WTC11 (cell line): ENCODE measurements at regions not wholly inside any gene's neighbourhood (a gene's known extent, or its start where the extent isn't known, plus 50 kb on each side); places are given as distances from the start of the nearest gene placed in this dataset.

ENCODE experiments used
- ATAC-seq: fragments of 200-7000 bp; cut with Tn5 transposase; 2 replicates; pipeline ENCODE4 v1.10.0; 2021; ENCODE audit warnings: mild to moderate bottlenecking, moderate library complexity
- CTCF ChIA-PET: fragments of 300-600 bp; sonication (Branson Sonifier 250); formaldehyde crosslinking; loops from one replicate; lab custom pipeline; 2021; ENCODE audit warnings: antibody characterized with exemption; lab: Charles Lee
- POLR2A ChIA-PET: fragments of 350-600 bp; sonication (Branson Sonifier 250); formaldehyde crosslinking; loops from one replicate; lab custom pipeline; 2021; ENCODE audit warnings: antibody characterized with exemption; lab: Charles Lee
- DNase-seq: peaks from one replicate; pipeline ENCODE4 v3.0.0; 2021; ENCODE audit warnings: low spot score
- H3K27ac Mint-ChIP-seq: 2 replicates; pipeline ENCODE4 v1.8.0; 2021; ENCODE audit warnings: mixed read lengths
- H3K27me3 Mint-ChIP-seq: 2 replicates; pipeline ENCODE4 v1.8.0; 2021; ENCODE audit warnings: low read depth, mild to moderate bottlenecking, moderate library complexity, mixed read lengths
- H3K36me3 Mint-ChIP-seq: 2 replicates; pipeline ENCODE4 v1.8.0; 2021; ENCODE audit warnings: mixed read lengths
- H3K4me1 Mint-ChIP-seq: 2 replicates; pipeline ENCODE4 v1.8.0; 2022; ENCODE audit warnings: mixed read lengths
- H3K4me3 Mint-ChIP-seq: 2 replicates; pipeline ENCODE4 v1.8.0; 2021; ENCODE audit warnings: mild to moderate bottlenecking, moderate library complexity, mixed read lengths
- H3K9me3 Mint-ChIP-seq: 2 replicates; pipeline ENCODE4 v1.8.0; 2021; ENCODE audit warnings: mixed read lengths
- AFF4 ChIP-seq: sonication (generic); formaldehyde crosslinking; IDR thresholded peaks from 2 replicates; pipeline ENCODE4 v1.8.1; 2023; ENCODE audit warnings: mild to moderate bottlenecking, missing genetic modification reagents, borderline replicate concordance
- ATF1 ChIP-seq: sonication (generic); formaldehyde crosslinking; IDR thresholded peaks from 2 replicates; pipeline ENCODE4 v1.8.1; 2023; ENCODE audit warnings: mild to moderate bottlenecking, moderate library complexity, missing genetic modification reagents
- FOXP1 ChIP-seq: sonication (generic); formaldehyde crosslinking; IDR thresholded peaks from 2 replicates; pipeline ENCODE4 v1.8.0; 2022; ENCODE audit warnings: missing genetic modification reagents, mild to moderate bottlenecking, moderate library complexity, borderline replicate concordance
- HMGA2 ChIP-seq: fragments of 250-450 bp; sonication (Bioruptor Pico); IDR thresholded peaks from 2 replicates; pipeline ENCODE4 v1.4.0; 2021; ENCODE audit warnings: mild to moderate bottlenecking, moderate library complexity
- MAX ChIP-seq: sonication (generic); formaldehyde crosslinking; IDR thresholded peaks from 2 replicates; pipeline ENCODE4 v1.8.0; 2022; ENCODE audit warnings: mild to moderate bottlenecking, missing genetic modification reagents
- MYBL2 ChIP-seq: sonication (generic); formaldehyde crosslinking; IDR thresholded peaks from 2 replicates; pipeline ENCODE4 v1.8.1; 2023; ENCODE audit warnings: mild to moderate bottlenecking, moderate library complexity, missing genetic modification reagents
- PRRX2 ChIP-seq: fragments of 250-450 bp; sonication (Bioruptor Pico); IDR thresholded peaks from 2 replicates; pipeline ENCODE4 v1.8.0; 2021; ENCODE audit warnings: mild to moderate bottlenecking
- RELA ChIP-seq: sonication (generic); formaldehyde crosslinking; IDR thresholded peaks from 2 replicates; pipeline ENCODE4 v1.8.1; 2022; ENCODE audit warnings: missing genetic modification reagents, mild to moderate bottlenecking, borderline replicate concordance
- SP1 ChIP-seq: sonication (generic); formaldehyde crosslinking; conservative IDR thresholded peaks from 2 replicates; pipeline ENCODE4 v1.8.1; 2022; ENCODE audit warnings: missing genetic modification reagents
- TCF7 ChIP-seq: sonication (generic); formaldehyde crosslinking; IDR thresholded peaks from 2 replicates; pipeline ENCODE4 v1.8.0; 2022; ENCODE audit warnings: mild to moderate bottlenecking, low read depth, missing genetic modification reagents, moderate library complexity
- TEAD4 ChIP-seq: sonication (generic); formaldehyde crosslinking; IDR thresholded peaks from 2 replicates; pipeline ENCODE4 v1.8.0; 2022; ENCODE audit warnings: mild to moderate bottlenecking, missing genetic modification reagents
- USF1 ChIP-seq: sonication (generic); formaldehyde crosslinking; IDR thresholded peaks from 2 replicates; pipeline ENCODE4 v1.8.0; 2022; ENCODE audit warnings: mild to moderate bottlenecking, missing genetic modification reagents
- USF2 ChIP-seq: sonication (generic); formaldehyde crosslinking; IDR thresholded peaks from 2 replicates; pipeline ENCODE4 v1.8.1; 2023; ENCODE audit warnings: mild to moderate bottlenecking, missing genetic modification reagents, moderate library complexity
- ZNF317 ChIP-seq: sonication (generic); formaldehyde crosslinking; IDR thresholded peaks from 2 replicates; pipeline ENCODE4 v1.8.1; 2023; ENCODE audit warnings: low read depth, mild to moderate bottlenecking, moderate library complexity, missing genetic modification reagents, borderline replicate concordance
- TF ChIP-seq, protein P1 (sequence below): sonication (generic); formaldehyde crosslinking; IDR thresholded peaks from 2 replicates; pipeline ENCODE4 v1.8.1; 2023; ENCODE audit warnings: mild to moderate bottlenecking, missing genetic modification reagents, moderate library complexity
- TF ChIP-seq, protein P2 (sequence below): sonication (generic); formaldehyde crosslinking; IDR thresholded peaks from 2 replicates; pipeline ENCODE4 v1.8.1; 2022; ENCODE audit warnings: low read depth, mild to moderate bottlenecking, moderate library complexity, missing genetic modification reagents, borderline replicate concordance
- TF ChIP-seq, protein P3 (sequence below): sonication (generic); formaldehyde crosslinking; IDR thresholded peaks from 2 replicates; pipeline ENCODE4 v1.8.0; 2022; ENCODE audit warnings: missing genetic modification reagents

GRCh38 chr5:51002368-51002767 is 335.9 kb downstream of the PARP8 start:
- Mint-ChIP-seq H3K36me3 (no peaks in the 10 kb centered on the region), H3K9me3 (no peaks in the 10 kb centered on the region), H3K4me3 (no peak overlapping the region), H3K27ac (no peak overlapping the region), H3K27me3 (no peaks in the 10 kb centered on the region), H3K4me1 (no peaks in the 10 kb centered on the region)
- ATAC-seq = no peak
- ChIA-PET POLR2A (no interaction called here), CTCF (no interaction called here)
- TF ChIP-seq USF1 (CRISPR knock-in tag) (no peak), TCF7 (no peak), ZNF317 (CRISPR knock-in tag) (no peak), RELA (CRISPR knock-in tag) (no peak), AFF4 (CRISPR knock-in tag) (no peak), MYBL2 (CRISPR knock-in tag) (no peak), PRRX2 (CRISPR knock-in tag) (no peak), ATF1 (no peak), SP1 (CRISPR knock-in tag) (no peak), FOXP1 (CRISPR knock-in tag) (no peak), TEAD4 (CRISPR knock-in tag) (no peak), MAX (CRISPR knock-in tag) (no peak)
- TF ChIP-seq, protein P1, sequence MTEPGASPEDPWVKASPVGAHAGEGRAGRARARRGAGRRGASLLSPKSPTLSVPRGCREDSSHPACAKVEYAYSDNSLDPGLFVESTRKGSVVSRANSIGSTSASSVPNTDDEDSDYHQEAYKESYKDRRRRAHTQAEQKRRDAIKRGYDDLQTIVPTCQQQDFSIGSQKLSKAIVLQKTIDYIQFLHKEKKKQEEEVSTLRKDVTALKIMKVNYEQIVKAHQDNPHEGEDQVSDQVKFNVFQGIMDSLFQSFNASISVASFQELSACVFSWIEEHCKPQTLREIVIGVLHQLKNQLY (CRISPR knock-in tag) = no peak
- TF ChIP-seq, protein P2, sequence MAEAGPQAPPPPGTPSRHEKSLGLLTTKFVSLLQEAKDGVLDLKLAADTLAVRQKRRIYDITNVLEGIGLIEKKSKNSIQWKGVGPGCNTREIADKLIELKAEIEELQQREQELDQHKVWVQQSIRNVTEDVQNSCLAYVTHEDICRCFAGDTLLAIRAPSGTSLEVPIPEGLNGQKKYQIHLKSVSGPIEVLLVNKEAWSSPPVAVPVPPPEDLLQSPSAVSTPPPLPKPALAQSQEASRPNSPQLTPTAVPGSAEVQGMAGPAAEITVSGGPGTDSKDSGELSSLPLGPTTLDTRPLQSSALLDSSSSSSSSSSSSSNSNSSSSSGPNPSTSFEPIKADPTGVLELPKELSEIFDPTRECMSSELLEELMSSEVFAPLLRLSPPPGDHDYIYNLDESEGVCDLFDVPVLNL (CRISPR knock-in tag) = no peak
- TF ChIP-seq, protein P3, sequence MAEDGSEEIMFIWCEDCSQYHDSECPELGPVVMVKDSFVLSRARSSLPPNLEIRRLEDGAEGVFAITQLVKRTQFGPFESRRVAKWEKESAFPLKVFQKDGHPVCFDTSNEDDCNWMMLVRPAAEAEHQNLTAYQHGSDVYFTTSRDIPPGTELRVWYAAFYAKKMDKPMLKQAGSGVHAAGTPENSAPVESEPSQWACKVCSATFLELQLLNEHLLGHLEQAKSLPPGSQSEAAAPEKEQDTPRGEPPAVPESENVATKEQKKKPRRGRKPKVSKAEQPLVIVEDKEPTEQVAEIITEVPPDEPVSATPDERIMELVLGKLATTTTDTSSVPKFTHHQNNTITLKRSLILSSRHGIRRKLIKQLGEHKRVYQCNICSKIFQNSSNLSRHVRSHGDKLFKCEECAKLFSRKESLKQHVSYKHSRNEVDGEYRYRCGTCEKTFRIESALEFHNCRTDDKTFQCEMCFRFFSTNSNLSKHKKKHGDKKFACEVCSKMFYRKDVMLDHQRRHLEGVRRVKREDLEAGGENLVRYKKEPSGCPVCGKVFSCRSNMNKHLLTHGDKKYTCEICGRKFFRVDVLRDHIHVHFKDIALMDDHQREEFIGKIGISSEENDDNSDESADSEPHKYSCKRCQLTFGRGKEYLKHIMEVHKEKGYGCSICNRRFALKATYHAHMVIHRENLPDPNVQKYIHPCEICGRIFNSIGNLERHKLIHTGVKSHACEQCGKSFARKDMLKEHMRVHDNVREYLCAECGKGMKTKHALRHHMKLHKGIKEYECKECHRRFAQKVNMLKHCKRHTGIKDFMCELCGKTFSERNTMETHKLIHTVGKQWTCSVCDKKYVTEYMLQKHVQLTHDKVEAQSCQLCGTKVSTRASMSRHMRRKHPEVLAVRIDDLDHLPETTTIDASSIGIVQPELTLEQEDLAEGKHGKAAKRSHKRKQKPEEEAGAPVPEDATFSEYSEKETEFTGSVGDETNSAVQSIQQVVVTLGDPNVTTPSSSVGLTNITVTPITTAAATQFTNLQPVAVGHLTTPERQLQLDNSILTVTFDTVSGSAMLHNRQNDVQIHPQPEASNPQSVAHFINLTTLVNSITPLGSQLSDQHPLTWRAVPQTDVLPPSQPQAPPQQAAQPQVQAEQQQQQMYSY (CRISPR knock-in tag) = no peak
- no peak for DNase-seq

DNA sequence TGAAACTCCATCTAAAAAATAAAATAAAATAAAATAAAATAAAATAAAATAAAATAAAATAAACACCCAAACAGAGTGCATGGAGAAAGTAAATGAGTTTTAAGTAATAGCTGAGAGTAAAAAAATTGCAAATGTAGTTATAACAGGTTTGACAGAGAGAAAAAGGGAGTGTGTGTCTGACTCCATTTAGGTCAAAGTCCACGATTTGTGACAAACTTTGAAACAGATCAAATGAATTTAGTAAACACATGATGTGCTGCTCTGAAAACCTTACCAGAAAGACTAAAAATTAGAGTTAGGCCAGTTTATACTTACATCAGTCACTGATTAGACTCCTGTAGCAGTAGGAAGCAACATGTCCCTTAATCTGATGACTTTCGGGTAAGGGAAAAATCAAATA is 346.6 kb downstream of the PARP8 start:
- CTCF ChIA-PET = no interaction called here
- no peaks in the 10 kb centered on the region for H3K4me1 Mint-ChIP-seq
- H3K27me3 Mint-ChIP-seq = no peaks in the 10 kb centered on the region
- no peaks in the 10 kb centered on the region for H3K9me3 Mint-ChIP-seq
- H3K27ac Mint-ChIP-seq = no peak overlapping the region
- TF ChIP-seq USF2 (CRISPR knock-in tag) = no peak
- 0 out of 2 replicates have a peak, but pooled peaks have one; percentile 24 for TF ChIP-seq HMGA2 (CRISPR knock-in tag)
- no peak overlapping the region for H3K4me3 Mint-ChIP-seq
- no peaks in the 10 kb centered on the region for H3K36me3 Mint-ChIP-seq
- DNase-seq = no peak
- ATAC-seq = no peak
- POLR2A ChIA-PET = no interaction called here
